SH-SY5Y (cell line): ENCODE measurements at regions not wholly inside any gene's neighbourhood (a gene's known extent, or its start where the extent isn't known, plus 50 kb on each side); places are given as distances from the start of the nearest gene placed in this dataset.

Experiments used
- GATA2 ChIP-seq: IDR thresholded peaks from 2 replicates; pipeline ENCODE4 v1.6.1; 2011; ENCODE audit warnings: mild to moderate bottlenecking, low read depth, low read length
- GATA3 ChIP-seq: IDR thresholded peaks from 2 replicates; pipeline ENCODE4 v1.6.1; 2011; ENCODE audit warnings: low read depth, mild to moderate bottlenecking, low read length, moderate library complexity

DNA sequence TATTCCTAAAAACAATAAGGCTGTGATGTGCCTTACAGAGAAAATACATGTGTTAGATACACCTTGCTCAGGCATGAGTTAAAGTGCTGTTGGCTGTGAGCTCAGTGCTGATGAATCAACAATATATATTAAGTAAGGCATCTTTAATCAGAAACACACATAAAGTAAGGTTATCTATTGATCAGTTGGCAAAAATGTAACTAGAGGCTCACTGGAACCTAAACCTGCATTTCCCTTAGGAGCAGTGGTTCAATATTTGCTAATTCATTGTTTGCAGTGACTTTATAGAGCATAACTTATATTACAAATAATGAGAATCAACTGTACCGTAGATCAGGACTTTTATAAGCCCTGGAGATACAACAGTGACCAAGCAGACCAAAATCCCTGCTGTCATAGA lies 77.0 kb upstream of the CYP1B1 start:
- TF ChIP-seq GATA2, result no peak
- TF ChIP-seq GATA3, result no peak

DNA sequence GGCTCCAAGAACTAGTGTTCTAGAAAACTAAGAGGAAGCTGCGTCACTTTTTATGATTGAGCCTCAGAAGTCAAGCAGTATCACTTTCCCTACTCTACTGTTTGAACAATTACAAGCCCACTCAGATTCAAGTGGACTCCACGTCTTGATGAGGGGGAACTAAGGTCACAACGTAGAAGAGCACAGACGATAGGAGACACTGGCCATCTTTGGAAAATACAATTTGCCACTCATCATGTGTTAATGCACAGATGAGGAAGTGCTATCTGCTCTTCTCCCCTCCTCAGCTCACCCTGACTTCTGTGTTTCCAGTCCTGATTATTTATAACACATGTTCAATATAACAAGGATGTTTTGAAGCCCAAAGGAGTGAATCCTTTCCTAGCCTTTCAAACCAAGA lies 76.1 kb upstream of the CYP1B1 start:
- TF ChIP-seq GATA3 (no peak), GATA2 (no peak)

DNA sequence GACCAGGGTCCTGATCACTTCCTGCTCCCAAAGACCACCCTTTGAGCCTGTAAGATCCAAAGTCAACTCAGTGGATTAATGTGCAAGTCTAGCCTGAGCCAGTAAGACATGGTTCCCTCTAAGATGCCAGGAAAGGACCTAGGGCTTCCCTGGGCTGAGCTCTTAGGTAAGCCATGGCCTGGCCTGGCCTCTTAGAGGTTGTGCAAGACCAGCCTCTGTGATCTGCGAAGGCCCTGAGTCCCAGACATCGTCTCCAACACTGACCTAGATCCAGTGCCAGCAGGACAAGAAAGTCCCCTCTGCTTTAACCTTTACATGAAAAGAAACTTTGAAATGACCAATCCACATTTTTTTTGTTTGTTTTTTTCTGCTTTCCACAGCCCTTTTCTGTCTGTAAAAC lies 73.6 kb upstream of the CYP1B1 start:
- no peak for TF ChIP-seq GATA3
- TF ChIP-seq GATA2, result no peak

DNA sequence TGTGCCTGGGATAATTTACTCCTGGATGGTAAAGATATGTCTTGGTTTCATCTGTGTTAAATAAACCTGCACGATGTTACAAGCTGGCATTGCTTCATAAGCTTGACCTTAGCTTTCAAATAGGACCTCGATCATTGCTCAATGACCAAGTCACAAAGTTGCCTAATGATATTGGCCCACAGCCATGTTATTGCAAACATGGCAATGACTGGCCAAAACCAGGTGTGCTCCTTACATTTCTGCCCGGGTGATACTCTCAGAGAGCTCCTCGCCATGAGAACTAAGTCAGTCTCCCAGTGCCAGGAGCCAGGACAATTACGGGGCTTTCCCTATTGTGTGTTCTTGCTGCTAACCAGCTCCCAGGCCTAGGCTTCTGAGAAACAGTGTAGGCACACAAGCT lies 72.5 kb upstream of the CYP1B1 start:
- TF ChIP-seq GATA2, result no peak
- no peak for TF ChIP-seq GATA3

DNA sequence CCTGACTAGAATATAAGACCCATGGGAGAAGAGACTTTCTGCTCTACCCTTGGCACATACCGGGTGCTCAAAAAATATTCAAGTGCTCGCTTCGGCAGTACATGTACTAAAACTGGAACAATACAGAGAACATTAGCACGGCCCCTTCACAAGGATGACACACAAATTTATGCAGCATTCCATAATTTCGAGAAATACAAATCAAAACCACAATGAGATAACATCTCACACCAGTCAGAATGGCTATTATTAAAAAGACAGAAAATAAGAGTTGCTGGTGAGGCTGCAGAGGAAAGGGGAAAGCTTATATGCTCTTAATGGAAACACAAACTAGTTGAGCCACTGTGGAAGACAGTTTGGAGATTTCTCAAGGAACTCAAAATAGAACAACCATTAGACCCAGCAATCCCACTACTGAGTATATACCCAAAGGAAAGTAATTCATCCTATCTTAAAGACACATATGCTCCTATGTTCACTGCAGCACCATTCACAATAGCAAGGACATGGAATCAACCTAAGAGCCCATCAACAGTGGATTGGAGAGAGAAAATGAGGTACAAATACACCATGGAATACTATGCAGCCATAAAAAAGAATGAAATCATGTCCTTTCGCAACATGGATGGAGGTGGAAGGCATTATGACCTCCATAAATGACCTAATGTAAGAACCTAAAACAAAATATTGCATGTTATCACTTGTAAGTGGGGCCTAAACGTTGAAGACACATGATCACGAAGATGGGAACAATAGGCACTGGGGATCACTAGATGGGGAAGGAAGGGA lies 71.6 kb upstream of the CYP1B1 start:
- TF ChIP-seq GATA2, result no peak
- no peak for TF ChIP-seq GATA3

DNA sequence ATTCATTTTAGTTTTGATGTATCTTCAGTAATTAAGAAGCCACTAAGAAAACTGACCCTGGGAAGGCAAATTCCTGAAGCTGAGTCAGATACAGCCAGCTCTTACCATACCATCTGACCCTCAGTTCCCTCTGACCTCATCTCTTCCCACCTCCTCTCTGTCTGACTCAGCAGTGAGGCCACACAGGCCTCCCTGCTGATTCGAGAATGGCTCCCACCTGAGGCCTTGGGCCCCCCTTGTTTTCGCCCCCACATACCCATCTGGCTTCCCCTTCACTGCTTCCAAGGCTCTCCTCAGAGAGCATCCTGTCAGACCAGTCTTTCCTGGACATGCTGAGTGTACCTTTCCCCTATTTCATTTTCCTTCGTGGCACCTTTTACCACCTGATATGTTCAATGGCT lies 71.0 kb upstream of the CYP1B1 start:
- TF ChIP-seq GATA3, result no peak
- TF ChIP-seq GATA2, result no peak

DNA sequence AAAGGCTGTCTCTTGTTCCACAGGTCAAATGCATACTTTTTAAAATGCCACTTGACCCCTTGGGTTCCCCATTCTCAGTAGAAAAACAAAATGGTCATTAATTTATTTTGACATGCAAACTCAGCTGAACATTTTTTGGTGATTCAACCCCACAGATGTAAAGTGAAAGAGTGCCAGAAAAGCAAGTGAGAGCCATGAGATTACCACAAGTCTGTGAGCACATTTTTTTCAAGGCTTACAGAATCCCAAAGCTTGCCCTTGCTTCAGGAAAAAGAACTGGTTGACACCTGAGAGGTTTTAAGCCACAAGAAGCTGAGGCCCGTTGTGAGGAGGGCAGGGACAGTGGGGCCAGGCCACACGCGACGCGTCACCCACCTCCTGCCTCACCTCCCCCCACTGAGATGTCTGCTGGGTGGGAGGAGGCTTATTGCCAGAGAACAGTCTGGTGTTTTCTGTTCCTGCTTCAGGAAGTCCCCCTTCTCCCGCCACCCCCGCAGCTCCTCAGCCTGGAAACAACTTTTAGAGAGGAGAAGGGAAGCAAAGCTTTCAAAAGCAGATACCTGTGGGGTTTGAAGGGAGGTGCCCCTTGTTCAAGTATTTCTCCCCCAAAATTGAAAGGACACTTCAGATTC lies 70.4 kb upstream of the CYP1B1 start:
- TF ChIP-seq GATA2 (no peak), GATA3 (no peak)

DNA sequence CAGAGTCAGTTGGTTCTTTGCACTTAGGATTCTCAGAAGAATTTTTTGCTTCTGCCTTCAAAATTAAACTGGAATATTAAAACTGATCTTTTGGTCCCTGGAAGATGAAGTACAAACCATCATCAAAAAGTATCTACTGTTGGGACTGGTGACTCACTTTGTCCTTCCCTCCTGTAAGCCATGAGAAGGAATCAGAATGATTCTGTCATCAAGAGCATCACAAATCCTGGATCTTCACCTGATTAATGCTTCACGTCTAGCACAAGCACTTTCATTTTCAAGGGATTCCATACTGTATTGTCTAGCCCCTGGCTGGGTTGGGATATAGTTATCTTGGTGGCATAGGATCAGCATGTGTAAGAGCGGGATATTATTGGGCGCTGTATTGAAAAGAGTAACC lies 69.3 kb upstream of the CYP1B1 start:
- TF ChIP-seq GATA2, result no peak
- no peak for TF ChIP-seq GATA3

DNA sequence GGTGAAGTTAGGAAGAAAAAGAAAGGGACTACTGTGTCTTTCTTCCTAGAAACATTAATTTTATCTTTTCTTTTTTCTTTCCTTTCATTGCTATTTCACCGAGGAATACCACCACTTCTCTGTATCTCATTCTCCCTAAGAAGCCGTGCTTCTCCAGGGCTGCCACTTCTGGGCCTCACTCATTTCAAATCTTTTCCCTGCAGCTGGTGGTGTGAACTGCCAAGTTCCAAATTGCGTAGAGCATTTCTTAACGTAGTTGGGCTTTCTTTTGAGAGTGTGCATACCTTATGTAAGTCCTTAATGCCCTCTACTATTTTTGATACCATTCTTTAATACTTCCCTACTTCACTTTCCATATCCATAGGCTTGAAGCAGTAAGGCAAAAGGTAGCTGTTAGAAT lies 66.7 kb upstream of the CYP1B1 start:
- TF ChIP-seq GATA3, result no peak
- TF ChIP-seq GATA2, result no peak

DNA sequence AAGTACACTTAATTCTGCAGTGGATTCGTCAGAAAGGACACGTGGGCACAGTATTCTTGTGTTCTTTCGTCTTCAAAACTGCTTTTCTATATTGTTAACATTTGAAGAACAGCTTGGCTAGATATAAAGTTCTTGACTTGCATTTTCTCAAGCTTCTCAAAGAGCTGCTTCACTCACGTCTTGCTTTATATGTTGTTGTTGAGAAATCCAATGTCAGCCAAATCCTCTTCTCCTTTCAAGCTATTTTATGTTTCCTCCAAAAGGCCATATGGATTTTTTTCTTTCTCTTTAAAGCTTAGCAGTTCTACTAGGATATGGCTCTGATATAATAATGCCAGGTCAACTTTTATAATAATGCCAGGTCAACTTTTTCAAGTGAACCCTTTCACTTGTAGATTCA lies 65.5 kb upstream of the CYP1B1 start:
- no peak for TF ChIP-seq GATA3

DNA sequence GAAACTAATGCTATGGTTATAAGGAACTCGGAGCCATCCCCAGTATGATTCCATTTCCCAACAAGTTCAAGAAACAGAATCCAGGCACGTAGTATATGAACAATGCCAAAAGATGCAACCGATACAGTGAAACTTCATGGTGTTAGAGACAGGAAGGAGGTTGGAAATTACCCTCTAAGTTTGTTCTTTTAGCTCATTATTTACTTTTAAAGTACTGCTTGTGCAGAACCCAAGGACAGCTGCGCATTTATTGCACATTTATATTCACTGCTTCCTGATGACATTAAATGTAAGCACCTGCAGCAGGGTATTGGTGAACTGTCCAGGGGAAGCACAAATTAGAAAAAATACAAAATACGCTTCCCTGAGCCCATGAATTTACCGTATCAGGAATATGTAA lies 63.0 kb upstream of the CYP1B1 start:
- TF ChIP-seq GATA3, result no peak
- no peak for TF ChIP-seq GATA2

DNA sequence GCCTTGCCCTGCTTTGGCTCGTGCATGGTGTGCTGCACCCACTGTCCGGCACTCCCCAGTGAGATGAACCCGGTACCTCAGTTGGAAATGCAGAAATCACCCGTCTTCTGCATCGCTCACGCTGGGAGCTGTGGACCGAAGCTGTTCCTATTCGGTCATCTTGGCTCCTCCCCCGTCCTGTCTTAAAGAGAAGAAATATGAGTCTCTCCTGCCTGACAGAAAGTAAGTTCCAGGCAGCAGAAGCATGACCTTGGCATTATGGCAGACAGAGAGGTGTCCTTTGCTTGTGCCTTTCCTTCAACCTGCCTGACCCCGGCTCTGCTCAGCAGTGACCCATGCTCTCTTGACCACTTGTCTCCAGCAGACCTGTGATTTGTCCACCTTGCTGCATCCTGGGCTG lies 62.5 kb upstream of the CYP1B1 start:
- TF ChIP-seq GATA2 (no peak), GATA3 (no peak)

DNA sequence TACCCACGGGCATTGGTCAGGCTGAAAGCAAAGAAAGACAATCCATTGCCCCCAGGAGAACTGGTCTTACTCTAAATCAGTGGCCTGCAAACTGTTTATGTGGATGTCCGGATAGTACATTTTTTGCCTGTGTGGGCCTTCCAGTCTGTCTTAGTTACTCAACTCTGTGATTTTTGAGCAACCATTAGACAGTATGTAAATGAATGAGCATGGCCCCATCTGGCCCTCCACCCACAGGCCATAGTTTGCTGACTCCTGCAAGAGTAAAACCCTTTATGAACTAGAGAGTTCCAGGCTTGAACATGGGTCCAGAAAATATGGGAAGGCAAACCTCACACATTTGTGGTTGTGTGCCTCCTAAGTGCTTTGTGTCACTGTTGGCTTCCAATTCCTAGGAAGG lies 55.7 kb upstream of the CYP1B1 start:
- TF ChIP-seq GATA2 (no peak), GATA3 (no peak)

DNA sequence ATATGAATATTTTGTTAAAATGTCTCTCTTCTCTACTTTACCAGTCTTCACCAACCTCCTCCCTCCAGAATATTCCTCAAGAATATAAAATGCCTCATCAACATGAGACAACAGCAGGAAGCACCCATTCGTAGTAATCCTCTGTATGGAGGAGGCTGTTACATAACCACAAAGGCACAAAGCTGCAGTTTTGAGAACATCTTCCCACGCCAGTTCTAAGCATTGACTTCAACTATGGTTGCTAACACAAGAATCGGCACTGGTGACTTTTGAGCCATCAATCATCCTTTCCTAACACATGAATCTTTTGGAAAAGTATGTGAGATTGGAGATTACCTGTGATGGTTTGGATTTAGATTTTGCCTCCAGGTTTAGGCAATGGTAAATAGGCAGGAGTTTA lies 54.9 kb upstream of the CYP1B1 start:
- TF ChIP-seq GATA2 (no peak), GATA3 (no peak)

DNA sequence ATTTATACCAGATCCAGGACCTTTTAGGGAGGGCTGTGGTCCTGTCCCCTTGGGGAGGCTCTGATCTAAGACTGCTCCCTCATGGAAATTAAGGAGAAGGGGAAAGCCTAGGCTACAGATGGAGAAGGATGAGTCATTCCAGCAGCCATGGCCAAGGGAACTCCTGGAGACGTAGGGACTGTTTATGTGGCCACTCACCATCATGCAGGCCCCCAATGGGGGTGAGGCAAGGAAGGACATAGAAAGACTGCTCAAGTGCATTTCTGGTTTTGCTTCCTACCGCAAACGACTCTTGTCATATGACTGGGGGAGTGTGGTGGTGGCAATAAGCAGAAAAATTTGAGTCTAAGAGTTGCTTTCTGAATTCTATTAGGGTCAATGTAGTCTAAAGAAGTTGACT lies 54.0 kb upstream of the CYP1B1 start:
- TF ChIP-seq GATA2 (no peak), GATA3 (no peak)
